ENCODE measurements at regions not wholly inside any gene's neighbourhood (a gene's known extent, or its start where the extent isn't known, plus 50 kb on each side); places are given as distances from the start of the nearest gene placed in this dataset.
"Not testable (repeated sequence)": the region's sequence is repeated elsewhere in the genome, so short reads cannot be mapped to it uniquely, and the experiment has no call there.

- H3K27ac ChIP-seq: no peak overlapping the region
- TF ChIP-seq CTCF (IDR thresholded peaks at IDR 0.05): no peak
- no peak overlapping the region for H3K4me3 ChIP-seq
- no peak for DNase-seq (ENCODE audit: low spot score)
These were observed 250.9 kb upstream of the PTGER4 start for GRCh38 chr5:40428815-40429214.

GRCh38 chr5:40428126-40428525, 251.6 kb upstream of the PTGER4 start:
- no peak for DNase-seq (ENCODE audit: low spot score)
- Histone ChIP-seq H3K4me3 (no peak overlapping the region), H3K27ac (no peak overlapping the region)
- TF ChIP-seq CTCF (IDR thresholded peaks at IDR 0.05): no peak

GRCh38 chr5:40417046-40417810, 262.5 kb upstream of the PTGER4 start:
- DNase-seq (ENCODE audit: low spot score); H3K4me3 ChIP-seq; H3K27ac ChIP-seq: not testable (repeated sequence)

- Histone ChIP-seq H3K4me3 (no peak overlapping the region), H3K27ac (no peak overlapping the region)
- DNase-seq (ENCODE audit: low spot score): no peak
- no peak for TF ChIP-seq CTCF (IDR thresholded peaks at IDR 0.05)
These were observed 263.1 kb upstream of the PTGER4 start for GRCh38 chr5:40416588-40416987.

GRCh38 chr5:40416098-40416497, 263.6 kb upstream of the PTGER4 start:
- no peak for DNase-seq (ENCODE audit: low spot score)
- no peak for TF ChIP-seq CTCF (IDR thresholded peaks at IDR 0.05)
- H3K27ac ChIP-seq: no peak overlapping the region
- H3K4me3 ChIP-seq: no peak overlapping the region

- Histone ChIP-seq H3K27ac (no peak overlapping the region), H3K4me3 (no peak overlapping the region)
- TF ChIP-seq CTCF (IDR thresholded peaks at IDR 0.05): no peak
- no peak for DNase-seq (ENCODE audit: low spot score)
These were observed 264.8 kb upstream of the PTGER4 start for GRCh38 chr5:40414922-40415321.

GRCh38 chr5:40413743-40414142, 266.0 kb upstream of the PTGER4 start:
- no peak for TF ChIP-seq CTCF (IDR thresholded peaks at IDR 0.05)
- no peak for DNase-seq (ENCODE audit: low spot score)
- Histone ChIP-seq H3K4me3 (no peak overlapping the region), H3K27ac (no peak overlapping the region)

Data from coronary artery (tissue), 2 donors.